ENCODE measurements at regions not wholly inside any gene's neighbourhood (a gene's known extent, or its start where the extent isn't known, plus 50 kb on each side); places are given as distances from the start of the nearest gene placed in this dataset.

DNA sequence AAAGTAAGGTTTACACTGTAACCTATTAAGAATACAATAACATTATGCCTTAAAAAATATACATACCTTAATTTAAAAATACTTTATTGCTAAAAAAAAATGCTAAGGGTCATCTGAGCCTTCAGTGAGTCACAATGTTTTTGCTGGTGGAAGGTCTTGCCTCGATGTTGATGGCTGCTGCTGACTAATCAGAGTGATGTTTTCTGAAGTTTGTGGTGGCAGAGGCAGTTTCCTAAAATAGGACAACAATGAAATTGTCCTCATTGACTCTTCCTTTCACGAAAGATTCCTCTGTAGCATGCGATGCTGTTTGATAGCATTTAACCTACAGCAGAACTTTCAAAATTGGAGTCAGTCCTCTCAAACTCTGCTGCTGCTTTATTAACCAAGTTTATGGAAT, 97.6 kb downstream of the FAT3 start:
- H2AFZ ChIP-seq (ENCODE audit: low read length) = no peak overlapping the region
- no peak overlapping the region for H3K27ac ChIP-seq (ENCODE audit: insufficient read depth, low read length)

GRCh38 chr11:92324890-92325289, 100.3 kb downstream of the FAT3 start:
- Histone ChIP-seq H3K4me2 (ENCODE audit: extremely low read depth, insufficient read depth, low read length) (no peak overlapping the region), H3K36me3 (ENCODE audit: control insufficient read depth, insufficient read depth, low read length) (no peaks in the 10 kb centered on the region)
- no peak for DNase-seq (ENCODE audit: low read depth in 2 of 2)

More for the DNA sequence above, 97.6 kb downstream of the FAT3 start:
- H3K79me2 ChIP-seq (ENCODE audit: control insufficient read depth, insufficient read depth, low read length) = no peaks in the 10 kb centered on the region
- no peak overlapping the region for H3K9ac ChIP-seq (ENCODE audit: insufficient read depth, low read length)
- DNase-seq (ENCODE audit: low read depth in 2 of 2) = peak; percentile 47 to 71
- no peaks in the 10 kb centered on the region for H3K9me3 ChIP-seq (ENCODE audit: control insufficient read depth, insufficient read depth, low read depth, low read length)
- H3K4me1 ChIP-seq (ENCODE audit: control insufficient read depth, extremely low read depth, insufficient read depth, low read length) = peaks cover 2% of the 10 kb centered on the region
- H3K4me3 ChIP-seq (replicated peaks in 1 of 4; ENCODE audit: control extremely low read depth in 1 of 4, insufficient read depth in 1 of 4, low read depth in 3 of 4, low read length in 4 of 4) = no peak overlapping the region
- H3K36me3 ChIP-seq (ENCODE audit: control insufficient read depth, insufficient read depth, low read length) = no peaks in the 10 kb centered on the region
- H3K4me2 ChIP-seq (ENCODE audit: extremely low read depth, insufficient read depth, low read length) = no peak overlapping the region
- TF ChIP-seq CTCF (conservative IDR thresholded peaks at IDR 0.05 in 1 of 2, IDR thresholded peaks at IDR 0.05 in 1 of 2; ENCODE audit: low read depth in 1 of 2, low read length in 2 of 2) (no peak), EZH2 (IDR thresholded peaks at IDR 0.05; ENCODE audit: low read length, missing control alignments) (no peak)
- H3K27me3 ChIP-seq (ENCODE audit: control insufficient read depth, insufficient read depth, low read length) = no peaks in the 10 kb centered on the region
- H4K20me1 ChIP-seq (ENCODE audit: control insufficient read depth, extremely low read depth, insufficient read depth, low read length) = no peaks in the 10 kb centered on the region

DNA sequence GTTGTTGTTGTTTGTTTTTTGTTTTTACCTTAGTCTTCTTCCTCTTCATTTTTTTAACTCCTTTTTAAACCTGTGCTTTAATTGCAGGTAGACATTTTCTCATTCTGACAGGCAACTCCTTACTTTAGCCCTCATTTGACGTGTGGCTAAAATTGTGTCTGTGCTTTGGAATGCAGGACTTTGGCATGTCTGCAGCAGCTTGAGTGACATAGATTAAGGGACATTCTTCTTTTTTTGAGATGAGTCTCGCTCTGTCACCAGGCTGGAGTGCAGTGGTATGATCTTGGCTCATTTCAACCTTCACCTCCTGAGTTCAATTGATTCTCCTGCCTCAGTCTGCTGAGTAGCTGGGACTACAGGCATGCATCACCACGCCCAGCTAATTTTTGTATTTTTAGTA, 100.8 kb downstream of the FAT3 start:
- Histone ChIP-seq H4K20me1 (ENCODE audit: control insufficient read depth, extremely low read depth, insufficient read depth, low read length) (no peaks in the 10 kb centered on the region), H2AFZ (ENCODE audit: low read length) (no peak overlapping the region), H3K4me3 (replicated peaks in 1 of 4; ENCODE audit: control extremely low read depth in 1 of 4, insufficient read depth in 1 of 4, low read depth in 3 of 4, low read length in 4 of 4) (no peak overlapping the region), H3K27ac (ENCODE audit: insufficient read depth, low read length) (no peak overlapping the region), H3K4me1 (ENCODE audit: control insufficient read depth, extremely low read depth, insufficient read depth, low read length) (peaks cover 2% of the 10 kb centered on the region), H3K4me2 (ENCODE audit: extremely low read depth, insufficient read depth, low read length) (no peak overlapping the region), H3K36me3 (ENCODE audit: control insufficient read depth, insufficient read depth, low read length) (no peaks in the 10 kb centered on the region), H3K9me3 (ENCODE audit: control insufficient read depth, insufficient read depth, low read depth, low read length) (no peaks in the 10 kb centered on the region), H3K79me2 (ENCODE audit: control insufficient read depth, insufficient read depth, low read length) (no peaks in the 10 kb centered on the region), H3K27me3 (ENCODE audit: control insufficient read depth, insufficient read depth, low read length) (no peaks in the 10 kb centered on the region), H3K9ac (ENCODE audit: insufficient read depth, low read length) (no peak overlapping the region)
- no peak for TF ChIP-seq EZH2 (IDR thresholded peaks at IDR 0.05; ENCODE audit: low read length, missing control alignments)
- DNase-seq (ENCODE audit: low read depth in 2 of 2) = no peak

More at GRCh38 chr11:92324890-92325289, 100.3 kb downstream of the FAT3 start:
- Histone ChIP-seq H3K9me3 (ENCODE audit: control insufficient read depth, insufficient read depth, low read depth, low read length) (no peaks in the 10 kb centered on the region), H2AFZ (ENCODE audit: low read length) (no peak overlapping the region), H3K27ac (ENCODE audit: insufficient read depth, low read length) (no peak overlapping the region), H3K27me3 (ENCODE audit: control insufficient read depth, insufficient read depth, low read length) (no peaks in the 10 kb centered on the region), H4K20me1 (ENCODE audit: control insufficient read depth, extremely low read depth, insufficient read depth, low read length) (no peaks in the 10 kb centered on the region), H3K4me3 (replicated peaks in 1 of 4; ENCODE audit: control extremely low read depth in 1 of 4, insufficient read depth in 1 of 4, low read depth in 3 of 4, low read length in 4 of 4) (no peak overlapping the region), H3K9ac (ENCODE audit: insufficient read depth, low read length) (no peak overlapping the region), H3K79me2 (ENCODE audit: control insufficient read depth, insufficient read depth, low read length) (no peaks in the 10 kb centered on the region), H3K4me1 (ENCODE audit: control insufficient read depth, extremely low read depth, insufficient read depth, low read length) (peaks cover 2% of the 10 kb centered on the region)
- TF ChIP-seq EZH2 (IDR thresholded peaks at IDR 0.05; ENCODE audit: low read length, missing control alignments) = no peak
- no peak for TF ChIP-seq CTCF (conservative IDR thresholded peaks at IDR 0.05 in 1 of 2, IDR thresholded peaks at IDR 0.05 in 1 of 2; ENCODE audit: low read depth in 1 of 2, low read length in 2 of 2)
